Stimulated activated CD8-positive, alpha-beta memory T cell treated with anti-CD3 and anti-CD28 coated beads, Interleukin-15, amount 100 ng/mL, for 4 hours (primary cell): ENCODE measurements at regions not wholly inside any gene's neighbourhood (a gene's known extent, or its start where the extent isn't known, plus 50 kb on each side); places are given as distances from the start of the nearest gene placed in this dataset.

Experiments
- DNase-seq, 2 donors: peaks; one replicate each; pipeline ENCODE4 v3.0.0-alpha.2; 2020; ENCODE audit warnings: low read depth in 2 of 2

DNA sequence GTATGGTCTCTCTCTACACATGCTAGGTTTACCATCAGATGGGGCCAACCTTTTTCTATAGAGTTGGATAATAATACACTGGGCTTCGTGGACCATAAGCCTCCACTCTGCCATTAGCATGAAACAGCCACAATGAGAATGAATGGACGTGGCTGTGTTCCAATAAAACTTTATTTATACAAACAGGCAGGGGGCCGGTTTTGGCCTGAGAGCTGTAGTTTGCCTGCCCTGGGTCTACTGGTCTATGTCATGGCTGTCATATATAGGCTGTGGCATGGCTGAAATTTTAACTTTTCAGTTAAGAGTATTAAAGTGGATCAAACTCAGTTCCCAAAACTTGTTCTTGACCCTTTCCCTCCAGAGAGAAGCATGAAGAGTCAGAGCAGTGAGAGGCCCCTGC, 120.3 kb upstream of the MYL2 start:
- DNase-seq, result no peak

DNA sequence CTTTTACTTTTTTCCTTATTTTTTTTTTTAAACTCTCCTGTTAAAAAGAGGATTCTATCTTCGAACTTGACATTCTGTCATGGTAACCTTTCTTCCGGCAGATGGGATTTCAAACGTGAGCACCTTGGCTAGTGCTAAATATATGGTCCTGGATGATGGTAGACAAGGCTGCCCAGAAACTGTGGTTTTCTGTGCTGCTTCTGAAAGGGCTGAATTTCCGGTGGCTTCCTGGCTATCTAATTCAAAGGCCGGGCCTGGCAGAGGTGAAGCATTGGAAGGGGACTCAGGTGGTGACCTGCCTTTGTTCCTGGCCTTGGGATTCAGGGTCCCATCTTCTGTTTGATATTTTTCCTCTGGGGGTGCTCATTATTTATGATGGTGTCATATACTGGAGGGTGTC, 118.6 kb upstream of the MYL2 start:
- no peak for DNase-seq

DNA sequence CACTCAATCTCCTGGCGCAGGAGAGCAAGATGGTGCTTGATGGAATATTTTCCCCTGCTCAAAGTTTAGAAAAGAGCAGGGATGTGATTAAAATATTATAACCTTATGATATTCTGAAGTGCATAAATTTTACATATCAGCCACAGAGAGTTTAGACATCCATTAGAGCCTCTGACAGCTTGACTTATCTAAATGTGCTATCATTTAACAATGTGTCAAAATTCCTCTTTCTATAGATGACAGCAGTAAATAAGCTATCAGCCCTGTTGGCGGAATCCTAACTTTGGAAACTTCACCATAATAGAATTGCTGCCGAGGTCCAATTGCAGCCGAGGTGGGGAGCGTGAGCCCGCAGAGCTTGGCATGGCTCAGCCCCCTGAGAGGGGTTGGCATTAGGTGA, 117.7 kb upstream of the MYL2 start:
- DNase-seq, result no peak

DNA sequence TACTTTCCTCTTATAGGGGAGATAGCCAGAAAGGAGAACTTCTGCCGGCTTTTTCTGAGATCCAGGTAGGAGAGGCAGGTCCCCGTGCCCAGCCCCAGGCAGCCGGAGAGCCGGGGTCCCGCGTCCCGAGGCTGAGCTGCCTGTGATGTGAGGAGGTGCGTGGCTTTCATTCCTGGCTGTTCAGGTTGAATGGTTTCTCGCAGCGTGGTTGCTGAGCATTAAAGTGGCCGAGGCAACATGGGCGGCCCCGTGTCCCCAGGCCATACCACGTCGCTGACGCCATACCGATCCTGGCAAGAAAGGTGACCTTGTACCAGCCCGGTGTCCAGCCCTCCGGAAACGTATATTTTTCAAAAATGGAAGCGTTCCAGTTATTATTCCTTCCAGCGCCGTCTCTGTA, 116.7 kb upstream of the MYL2 start:
- DNase-seq, result no peak

DNA sequence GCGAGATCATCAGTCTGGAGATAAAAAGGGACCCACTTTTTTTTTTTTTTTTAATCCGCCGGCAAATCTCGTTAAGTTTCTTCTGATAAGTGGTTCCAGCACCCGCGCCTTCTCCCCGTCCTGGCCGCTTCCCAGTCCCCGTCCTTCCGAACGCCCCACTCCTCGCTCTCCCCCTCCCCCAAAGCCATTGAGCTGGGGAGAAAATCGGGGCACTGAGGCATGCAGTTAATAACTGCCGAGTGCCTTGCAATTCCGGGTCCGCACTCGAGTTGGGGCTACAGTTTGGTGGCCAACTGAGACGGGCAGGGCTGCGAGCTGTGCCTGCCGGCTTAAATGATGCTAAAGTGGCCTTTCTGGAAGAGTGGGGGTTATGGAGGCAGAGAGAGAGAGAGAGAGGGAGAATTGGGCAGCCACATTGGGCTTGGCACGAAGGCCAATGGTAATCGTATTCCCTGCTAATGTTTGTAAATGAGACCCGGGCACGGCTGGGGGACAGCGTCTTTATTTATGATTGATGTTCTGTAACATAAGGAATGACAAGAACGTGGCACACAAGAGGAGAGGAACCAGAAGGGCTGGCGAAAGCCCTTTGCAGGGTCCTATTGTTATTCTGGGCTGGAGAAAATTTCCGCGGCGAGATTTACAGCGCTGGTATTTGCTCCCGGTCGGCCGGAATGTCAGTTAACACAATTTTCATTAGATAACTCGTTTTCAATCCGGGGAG, 115.4 kb upstream of the MYL2 start:
- no peak for DNase-seq

DNA sequence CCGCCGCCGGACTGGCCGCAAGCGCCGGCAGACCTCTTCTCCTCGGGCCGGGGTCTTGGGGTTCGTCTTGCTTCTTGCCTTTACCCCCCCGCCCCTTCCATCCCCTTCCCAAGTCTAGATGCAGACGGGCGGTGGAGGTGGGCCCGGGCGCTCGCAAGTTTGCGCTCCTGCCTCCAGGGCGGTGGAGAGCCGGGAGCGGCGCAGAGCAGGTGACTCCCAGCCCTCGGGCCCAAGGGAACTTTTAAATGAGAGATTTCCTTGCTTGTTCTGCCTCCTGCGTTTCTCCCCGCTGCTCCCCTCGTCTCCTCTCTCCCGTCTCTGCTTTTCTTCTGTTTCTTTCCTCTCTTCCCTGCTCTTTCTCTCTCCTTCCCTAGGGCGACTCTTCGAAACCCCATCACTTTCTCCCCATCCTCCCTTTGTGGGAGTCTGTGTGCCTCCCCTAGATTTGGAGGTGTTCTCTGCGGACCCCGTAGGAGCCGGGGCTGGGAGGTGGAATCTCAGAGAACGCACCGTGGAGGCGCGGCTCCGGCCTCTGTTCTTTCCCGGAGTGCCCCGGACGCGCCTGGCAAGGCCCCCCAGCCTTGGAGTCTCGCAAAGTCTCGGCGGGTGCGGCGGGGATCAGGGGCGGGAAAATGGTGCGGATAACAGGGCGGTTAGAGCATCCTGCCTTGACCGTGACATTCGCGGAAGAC, 114.7 kb upstream of the MYL2 start:
- no peak for DNase-seq

GRCh38 chr12:111034083-111034885, 113.9 kb upstream of the MYL2 start, which contains the start of gene CUX2:
Gene CUX2, plus strand, starts transcription at chr12:111034165.
- DNase-seq, result no peak

- DNase-seq, result no peak
Observed at GRCh38 chr12:111033281-111034082, 113.1 kb upstream of the MYL2 start.

GRCh38 chr12:111032591-111032919, 112.2 kb upstream of the MYL2 start:
- no peak for DNase-seq

DNA sequence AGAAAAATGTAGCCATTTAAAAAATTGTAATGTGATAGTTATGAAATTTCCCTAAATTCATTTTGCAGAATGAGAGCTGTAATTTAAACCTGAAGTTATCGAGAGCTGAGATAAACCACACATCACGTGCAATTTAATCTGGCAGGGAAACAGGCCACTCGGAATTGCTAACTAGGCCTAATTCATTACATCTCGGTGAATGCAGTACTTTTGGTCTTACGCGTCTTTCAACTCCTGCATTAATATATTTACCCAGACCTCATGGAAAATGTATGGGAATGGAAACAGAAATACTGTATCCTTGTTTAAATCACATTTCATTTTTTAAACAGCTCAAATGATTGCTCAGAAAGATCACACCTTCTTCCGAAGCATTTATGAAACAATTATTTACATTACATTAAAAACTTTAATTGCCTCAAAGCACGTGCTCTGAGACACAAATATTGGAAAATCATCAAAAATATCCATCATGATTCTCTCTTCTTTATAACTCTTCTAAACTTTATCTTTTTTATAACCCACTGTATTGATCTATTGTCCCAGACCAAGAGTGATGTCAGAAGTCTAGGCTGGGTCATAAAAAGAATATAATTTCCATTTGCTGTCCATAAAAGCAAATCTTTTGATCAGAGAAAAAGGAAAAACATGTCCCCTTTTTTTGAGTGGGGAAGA, 111.7 kb upstream of the MYL2 start:
- DNase-seq, result no peak

GRCh38 chr12:111030800-111031199, 110.4 kb upstream of the MYL2 start:
- no peak for DNase-seq

- DNase-seq, result no peak
Observed at GRCh38 chr12:111029732-111030131, 109.4 kb upstream of the MYL2 start.

- no peak for DNase-seq
Observed at GRCh38 chr12:111029305-111029704, 108.9 kb upstream of the MYL2 start.

- DNase-seq, result no peak
Observed at GRCh38 chr12:111028830-111029229, 108.5 kb upstream of the MYL2 start.

DNA sequence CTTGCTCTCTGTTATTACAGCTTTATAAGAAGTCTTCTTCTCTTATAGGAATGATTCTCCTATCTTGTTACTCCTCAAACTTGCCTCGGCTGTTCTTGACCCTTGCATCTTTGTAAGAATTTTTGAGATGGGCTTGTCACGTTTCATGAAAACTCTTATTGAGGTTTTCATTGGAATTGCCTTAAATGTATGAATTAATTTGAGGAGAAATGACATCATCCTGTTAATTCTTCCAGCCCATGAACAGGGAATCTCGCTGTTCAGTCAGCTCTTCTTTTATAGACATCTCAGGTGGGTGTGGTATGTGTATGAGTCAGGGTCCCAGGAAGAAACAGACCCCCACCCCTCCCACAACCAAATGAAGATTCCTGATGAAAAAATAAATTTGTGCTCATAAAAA, 107.1 kb upstream of the MYL2 start:
- DNase-seq, result no peak

DNA sequence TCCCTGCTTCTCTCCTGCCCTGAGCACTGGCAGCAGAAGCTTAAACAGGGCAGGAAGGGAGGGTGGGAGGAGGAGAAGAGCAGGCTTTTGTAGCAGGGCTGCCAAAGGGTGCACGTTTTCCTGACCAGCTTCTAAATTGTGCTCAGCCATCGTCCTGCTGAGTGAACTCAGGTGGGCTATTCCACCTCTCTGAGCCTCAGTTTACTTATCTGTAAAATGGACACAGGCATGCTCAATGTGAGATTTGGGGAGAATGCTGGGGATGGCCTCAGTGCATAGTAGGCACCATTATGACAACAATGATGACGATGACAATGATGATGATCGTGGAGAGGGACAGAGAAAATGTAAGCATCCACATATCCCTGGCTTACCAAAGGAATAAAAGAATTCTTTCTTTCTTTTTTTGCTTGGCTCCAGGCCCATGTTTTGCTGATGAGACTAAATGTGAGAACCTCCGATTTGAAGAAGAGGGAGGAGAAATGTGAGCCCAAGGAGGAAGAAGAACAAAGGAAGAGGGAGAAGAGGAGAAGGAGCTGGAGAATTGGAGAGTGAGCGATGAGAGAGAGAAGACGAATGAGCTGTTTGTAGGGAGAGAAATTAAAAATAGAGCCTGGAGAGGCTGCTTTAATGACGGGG, 105.5 kb upstream of the MYL2 start:
- no peak for DNase-seq

DNA sequence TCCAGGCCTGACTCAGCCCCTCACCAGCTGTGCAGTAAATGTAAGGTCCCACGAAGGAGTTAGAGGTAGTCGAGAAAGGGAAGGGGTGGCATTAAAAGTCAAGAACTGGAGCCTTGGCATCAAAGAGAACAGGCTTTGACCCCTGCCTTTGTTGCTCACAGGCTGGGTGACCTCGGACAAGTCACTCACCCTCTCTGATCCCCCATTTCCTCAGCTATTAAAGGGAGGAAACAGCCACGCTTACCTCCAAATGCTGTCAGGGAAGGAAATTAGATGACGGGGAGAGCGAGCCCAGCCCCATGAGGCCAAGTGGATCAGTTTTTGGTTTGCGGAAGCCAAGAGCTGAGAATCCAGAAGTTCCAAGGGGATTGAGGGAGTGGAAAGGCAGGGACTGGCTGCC, 104.9 kb upstream of the MYL2 start:
- no peak for DNase-seq

DNA sequence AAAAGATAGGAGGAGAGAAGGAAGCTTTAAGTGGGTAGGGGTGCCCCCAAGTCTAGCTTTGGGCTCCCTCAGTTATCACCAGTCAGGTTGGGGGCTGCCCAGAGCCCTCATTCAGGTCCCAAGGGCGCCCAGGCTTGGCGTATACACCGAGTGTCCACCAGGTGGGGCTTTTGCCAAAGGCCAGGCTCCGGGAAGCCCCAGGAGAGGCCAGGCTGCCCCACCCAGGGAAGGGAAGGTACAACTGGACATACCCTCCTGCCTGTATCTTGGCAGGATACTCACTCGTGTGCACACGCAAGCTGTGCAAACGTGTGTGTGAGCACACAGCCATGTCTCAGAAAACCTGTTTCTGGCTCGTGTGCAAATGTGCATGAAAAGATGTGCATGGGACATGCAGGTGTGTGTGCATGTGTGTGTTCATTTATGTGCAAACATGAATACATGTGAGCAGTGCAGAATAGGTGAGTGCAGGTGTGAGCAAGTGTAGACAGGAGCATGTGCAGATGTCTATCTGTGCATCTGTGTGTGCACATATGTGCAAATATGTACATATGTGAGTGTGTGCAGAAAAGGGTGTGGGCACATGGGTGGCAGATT, 103.9 kb upstream of the MYL2 start:
- peak in 1 of 2 donors; percentile 4 for DNase-seq

- no peak for DNase-seq
Observed at GRCh38 chr12:111022386-111022785, 102.0 kb upstream of the MYL2 start.

- DNase-seq, result no peak
Observed at GRCh38 chr12:111014547-111014946, 94.2 kb upstream of the MYL2 start.

GRCh38 chr12:111012918-111013317, 92.5 kb upstream of the MYL2 start:
- DNase-seq, result no peak
